ENCODE measurements at regions not wholly inside any gene's neighbourhood (a gene's known extent, or its start where the extent isn't known, plus 50 kb on each side); places are given as distances from the start of the nearest gene placed in this dataset.

DNA sequence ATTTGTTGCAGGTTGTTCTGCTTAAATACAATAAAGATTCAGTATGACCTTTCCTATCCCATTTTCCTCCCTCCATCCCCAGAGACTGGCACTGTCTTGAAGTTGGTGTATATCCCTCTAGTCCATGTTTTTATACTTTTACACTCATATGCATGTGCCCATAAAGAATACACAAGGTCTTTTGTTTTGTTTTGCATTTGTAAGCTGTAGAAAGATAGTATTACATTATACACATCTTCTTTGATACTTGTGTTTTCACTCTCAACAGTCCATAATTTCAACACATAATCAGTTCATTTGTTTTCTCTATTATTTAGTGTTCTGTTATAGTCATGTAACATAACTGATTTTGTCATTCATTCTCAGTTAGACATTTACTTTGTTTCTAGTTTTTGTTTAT, 88.7 kb upstream of the AADACL2 start (continued):
- TF ChIP-seq, protein P1, sequence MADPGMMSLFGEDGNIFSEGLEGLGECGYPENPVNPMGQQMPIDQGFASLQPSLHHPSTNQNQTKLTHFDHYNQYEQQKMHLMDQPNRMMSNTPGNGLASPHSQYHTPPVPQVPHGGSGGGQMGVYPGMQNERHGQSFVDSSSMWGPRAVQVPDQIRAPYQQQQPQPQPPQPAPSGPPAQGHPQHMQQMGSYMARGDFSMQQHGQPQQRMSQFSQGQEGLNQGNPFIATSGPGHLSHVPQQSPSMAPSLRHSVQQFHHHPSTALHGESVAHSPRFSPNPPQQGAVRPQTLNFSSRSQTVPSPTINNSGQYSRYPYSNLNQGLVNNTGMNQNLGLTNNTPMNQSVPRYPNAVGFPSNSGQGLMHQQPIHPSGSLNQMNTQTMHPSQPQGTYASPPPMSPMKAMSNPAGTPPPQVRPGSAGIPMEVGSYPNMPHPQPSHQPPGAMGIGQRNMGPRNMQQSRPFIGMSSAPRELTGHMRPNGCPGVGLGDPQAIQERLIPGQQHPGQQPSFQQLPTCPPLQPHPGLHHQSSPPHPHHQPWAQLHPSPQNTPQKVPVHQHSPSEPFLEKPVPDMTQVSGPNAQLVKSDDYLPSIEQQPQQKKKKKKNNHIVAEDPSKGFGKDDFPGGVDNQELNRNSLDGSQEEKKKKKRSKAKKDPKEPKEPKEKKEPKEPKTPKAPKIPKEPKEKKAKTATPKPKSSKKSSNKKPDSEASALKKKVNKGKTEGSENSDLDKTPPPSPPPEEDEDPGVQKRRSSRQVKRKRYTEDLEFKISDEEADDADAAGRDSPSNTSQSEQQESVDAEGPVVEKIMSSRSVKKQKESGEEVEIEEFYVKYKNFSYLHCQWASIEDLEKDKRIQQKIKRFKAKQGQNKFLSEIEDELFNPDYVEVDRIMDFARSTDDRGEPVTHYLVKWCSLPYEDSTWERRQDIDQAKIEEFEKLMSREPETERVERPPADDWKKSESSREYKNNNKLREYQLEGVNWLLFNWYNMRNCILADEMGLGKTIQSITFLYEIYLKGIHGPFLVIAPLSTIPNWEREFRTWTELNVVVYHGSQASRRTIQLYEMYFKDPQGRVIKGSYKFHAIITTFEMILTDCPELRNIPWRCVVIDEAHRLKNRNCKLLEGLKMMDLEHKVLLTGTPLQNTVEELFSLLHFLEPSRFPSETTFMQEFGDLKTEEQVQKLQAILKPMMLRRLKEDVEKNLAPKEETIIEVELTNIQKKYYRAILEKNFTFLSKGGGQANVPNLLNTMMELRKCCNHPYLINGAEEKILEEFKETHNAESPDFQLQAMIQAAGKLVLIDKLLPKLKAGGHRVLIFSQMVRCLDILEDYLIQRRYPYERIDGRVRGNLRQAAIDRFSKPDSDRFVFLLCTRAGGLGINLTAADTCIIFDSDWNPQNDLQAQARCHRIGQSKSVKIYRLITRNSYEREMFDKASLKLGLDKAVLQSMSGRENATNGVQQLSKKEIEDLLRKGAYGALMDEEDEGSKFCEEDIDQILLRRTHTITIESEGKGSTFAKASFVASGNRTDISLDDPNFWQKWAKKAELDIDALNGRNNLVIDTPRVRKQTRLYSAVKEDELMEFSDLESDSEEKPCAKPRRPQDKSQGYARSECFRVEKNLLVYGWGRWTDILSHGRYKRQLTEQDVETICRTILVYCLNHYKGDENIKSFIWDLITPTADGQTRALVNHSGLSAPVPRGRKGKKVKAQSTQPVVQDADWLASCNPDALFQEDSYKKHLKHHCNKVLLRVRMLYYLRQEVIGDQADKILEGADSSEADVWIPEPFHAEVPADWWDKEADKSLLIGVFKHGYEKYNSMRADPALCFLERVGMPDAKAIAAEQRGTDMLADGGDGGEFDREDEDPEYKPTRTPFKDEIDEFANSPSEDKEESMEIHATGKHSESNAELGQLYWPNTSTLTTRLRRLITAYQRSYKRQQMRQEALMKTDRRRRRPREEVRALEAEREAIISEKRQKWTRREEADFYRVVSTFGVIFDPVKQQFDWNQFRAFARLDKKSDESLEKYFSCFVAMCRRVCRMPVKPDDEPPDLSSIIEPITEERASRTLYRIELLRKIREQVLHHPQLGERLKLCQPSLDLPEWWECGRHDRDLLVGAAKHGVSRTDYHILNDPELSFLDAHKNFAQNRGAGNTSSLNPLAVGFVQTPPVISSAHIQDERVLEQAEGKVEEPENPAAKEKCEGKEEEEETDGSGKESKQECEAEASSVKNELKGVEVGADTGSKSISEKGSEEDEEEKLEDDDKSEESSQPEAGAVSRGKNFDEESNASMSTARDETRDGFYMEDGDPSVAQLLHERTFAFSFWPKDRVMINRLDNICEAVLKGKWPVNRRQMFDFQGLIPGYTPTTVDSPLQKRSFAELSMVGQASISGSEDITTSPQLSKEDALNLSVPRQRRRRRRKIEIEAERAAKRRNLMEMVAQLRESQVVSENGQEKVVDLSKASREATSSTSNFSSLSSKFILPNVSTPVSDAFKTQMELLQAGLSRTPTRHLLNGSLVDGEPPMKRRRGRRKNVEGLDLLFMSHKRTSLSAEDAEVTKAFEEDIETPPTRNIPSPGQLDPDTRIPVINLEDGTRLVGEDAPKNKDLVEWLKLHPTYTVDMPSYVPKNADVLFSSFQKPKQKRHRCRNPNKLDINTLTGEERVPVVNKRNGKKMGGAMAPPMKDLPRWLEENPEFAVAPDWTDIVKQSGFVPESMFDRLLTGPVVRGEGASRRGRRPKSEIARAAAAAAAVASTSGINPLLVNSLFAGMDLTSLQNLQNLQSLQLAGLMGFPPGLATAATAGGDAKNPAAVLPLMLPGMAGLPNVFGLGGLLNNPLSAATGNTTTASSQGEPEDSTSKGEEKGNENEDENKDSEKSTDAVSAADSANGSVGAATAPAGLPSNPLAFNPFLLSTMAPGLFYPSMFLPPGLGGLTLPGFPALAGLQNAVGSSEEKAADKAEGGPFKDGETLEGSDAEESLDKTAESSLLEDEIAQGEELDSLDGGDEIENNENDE (IDR thresholded peaks at IDR 0.05; ENCODE audit: insufficient replicate concordance, low read length), result no peak
- TF ChIP-seq RFX5 (IDR thresholded peaks at IDR 0.05; ENCODE audit: borderline replicate concordance, low read depth, low read length) (no peak), MAFK (IDR thresholded peaks at IDR 0.05; ENCODE audit: low read depth, low read length) (no peak), CEBPB (IDR thresholded peaks at IDR 0.05; ENCODE audit: low read depth, low read length) (no peak), CHD1 (IDR thresholded peaks at IDR 0.05; ENCODE audit: low read depth, low read length) (no peak), CHD2 (IDR thresholded peaks at IDR 0.05; ENCODE audit: low read length) (no peak), GTF2F1 (IDR thresholded peaks at IDR 0.05; ENCODE audit: borderline replicate concordance, low read depth, low read length) (no peak)
